HCT116 (cell line): ENCODE measurements at regions not wholly inside any gene's neighbourhood (a gene's known extent, or its start where the extent isn't known, plus 50 kb on each side); places are given as distances from the start of the nearest gene placed in this dataset.

Source experiments
- ATAC-seq: fragments of 200-7000 bp; cut with Tn5 transposase; 2 replicates; pipeline ENCODE4 v1.9.1; 2020; ENCODE audit warnings: mild to moderate bottlenecking, moderate library complexity
- BruUV-seq: library from RNA; stranded (reverse); fragments of 400-500 nt; replicated peaks from 2 replicates; lab custom pipeline; 2021; lab: Mats Ljungman, UMichigan
- CTCF ChIA-PET: fragments of 300-600 bp; sonication (Branson Sonifier 250); formaldehyde crosslinking; loops from one replicate; lab custom pipeline; 2021; ENCODE audit warnings: antibody characterized with exemption; lab: Charles Lee
- POLR2A ChIA-PET: fragments of 300-600, 350-600 bp; sonication (Branson Sonifier 250); formaldehyde crosslinking; loops from one replicate; lab custom pipeline; 2021; ENCODE audit warnings: antibody characterized with exemption; lab: Charles Lee
- RAD21 ChIA-PET, 2 experiments: fragments of 300-600 bp; sonication (Branson Sonifier 250); formaldehyde crosslinking; loops; one replicate each; lab custom pipeline; 2023; ENCODE audit warnings: low total read pairs in 2 of 2; ENCODE audit not compliant: uncharacterized antibody in 2 of 2, unreplicated experiment in 2 of 2, low non-redundant PET in 1 of 2; lab: Charles Lee
- DNase-seq: peaks from one replicate; pipeline ENCODE4 v3.0.0-alpha.2; 2010; ENCODE audit warnings: low read depth, low spot score
- H2AFZ ChIP-seq: fragments of 200-600 bp; shearing (Covaris generic), sonication (generic); 2 replicates; pipeline ENCODE4 v1.6.1; 2017; ENCODE audit warnings: low read depth, mixed run types, mixed read lengths, antibody characterized with exemption, low read length; ENCODE audit not compliant: poor library complexity, severe bottlenecking
- H3K27ac ChIP-seq: 2 replicates; pipeline ENCODE4 v1.5.1; 2012; ENCODE audit warnings: low read depth, low read length
- H3K27me3 ChIP-seq: fragments of 200-600 bp; sonication (generic); 2 replicates; pipeline ENCODE4 v1.6.1; 2016; ENCODE audit warnings: mixed run types, low read length, mixed read lengths; ENCODE audit not compliant: insufficient read depth
- H3K36me3 ChIP-seq, 2 experiments: fragments of 200-500 bp in 1 of 2; fragments of 200-600 bp in 1 of 2; sonication (Bioruptor generic) in 1 of 2; sonication (generic) in 1 of 2; 2 replicates each; pipeline versions ENCODE4 v1.5.1 to v1.6.1; 2014 to 2016; ENCODE audit warnings: low read length in 2 of 2, inconsistent platforms in 1 of 2, mixed read lengths in 1 of 2, mixed run types in 1 of 2; ENCODE audit not compliant: insufficient read depth in 2 of 2, control insufficient read depth in 1 of 2
- H3K4me1 ChIP-seq, 2 experiments: fragments of 200-600 bp in 1 of 2; sonication (generic) in 1 of 2; 2 replicates each; pipeline versions ENCODE4 v1.5.1 to v1.6.1; 2012 to 2017; ENCODE audit warnings: low read length in 2 of 2, inconsistent platforms in 1 of 2, mild to moderate bottlenecking in 1 of 2, mixed read lengths in 1 of 2, mixed run types in 1 of 2, moderate library complexity in 1 of 2; ENCODE audit not compliant: insufficient read depth in 2 of 2, control insufficient read depth in 1 of 2
- H3K4me2 ChIP-seq: fragments of 200-600 bp; sonication (generic); 2 replicates; pipeline ENCODE4 v1.6.1; 2017; ENCODE audit warnings: mixed run types, low read length, mixed read lengths
- H3K4me3 ChIP-seq, 2 experiments: fragments of 200-600 bp in 1 of 2; sonication (generic) in 1 of 2; replicated peaks in 1 of 2; 2 replicates each; pipeline ENCODE4 v1.5.1; 2011 to 2016; ENCODE audit warnings: low read length in 2 of 2, control low read depth in 1 of 2, low read depth in 1 of 2, mild to moderate bottlenecking in 1 of 2, mixed read lengths in 1 of 2, mixed run types in 1 of 2
- H3K79me2 ChIP-seq: fragments of 200-600 bp; sonication (generic); 2 replicates; pipeline ENCODE4 v1.6.1; 2017; ENCODE audit warnings: mild to moderate bottlenecking, mixed run types, low read length, moderate library complexity, mixed read lengths; ENCODE audit not compliant: insufficient read depth
- H3K9ac ChIP-seq: fragments of 200-600 bp; sonication (generic); 2 replicates; pipeline ENCODE4 v1.6.1; 2016; ENCODE audit warnings: low read length, mixed read lengths
- H3K9me2 ChIP-seq: fragments of 200-600 bp; sonication (generic), shearing (Covaris generic); 2 replicates; pipeline ENCODE4 v1.6.1; 2017; ENCODE audit warnings: mixed run types, mild to moderate bottlenecking, moderate library complexity; ENCODE audit not compliant: insufficient read depth
- H3K9me3 ChIP-seq, 2 experiments: fragments of 200-500 bp in 1 of 2; fragments of 200-600 bp in 1 of 2; sonication (Bioruptor generic) in 1 of 2; sonication (generic) in 1 of 2; 2 replicates each; pipeline ENCODE4 v1.6.1; 2014 to 2017; ENCODE audit warnings: low read length in 2 of 2, mixed read lengths in 2 of 2, inconsistent platforms in 1 of 2, low read depth in 1 of 2, mild to moderate bottlenecking in 1 of 2, mixed run types in 1 of 2, moderate library complexity in 1 of 2; ENCODE audit not compliant: control insufficient read depth in 1 of 2, insufficient read depth in 1 of 2
- H4K20me1 ChIP-seq: fragments of 200-600 bp; sonication (generic), shearing (Covaris generic); 2 replicates; pipeline ENCODE4 v1.6.1; 2017; ENCODE audit warnings: mixed run types, mild to moderate bottlenecking, moderate library complexity; ENCODE audit not compliant: insufficient read depth
- ATF3 ChIP-seq: IDR thresholded peaks from 2 replicates; pipeline ENCODE4 v1.6.1; 2012
- CBX3 ChIP-seq: IDR thresholded peaks from 2 replicates; pipeline ENCODE4 v1.6.1; 2012; ENCODE audit warnings: low read depth
- EGR1 ChIP-seq: IDR thresholded peaks from 2 replicates; pipeline ENCODE4 v1.6.1; 2012; ENCODE audit warnings: low read depth
- ELF1 ChIP-seq: IDR thresholded peaks from 2 replicates; pipeline ENCODE4 v1.6.1; 2012; ENCODE audit warnings: low read depth, borderline replicate concordance
- EZH2 ChIP-seq: fragments of 200-600 bp; sonication (generic); IDR thresholded peaks from 2 replicates; pipeline ENCODE4 v1.6.1; 2017; ENCODE audit warnings: antibody characterized with exemption, mixed run types
- EZH2phosphoT487 ChIP-seq: fragments of 200-600 bp; IDR thresholded peaks from 2 replicates; pipeline ENCODE4 v1.6.1; 2018; ENCODE audit warnings: antibody characterized with exemption, borderline replicate concordance
- FOSL1 ChIP-seq: IDR thresholded peaks from 2 replicates; pipeline ENCODE4 v1.6.1; 2012; ENCODE audit warnings: low read depth
- JUND ChIP-seq: IDR thresholded peaks from 2 replicates; pipeline ENCODE4 v1.6.1; 2012
- POLR2A ChIP-seq: IDR thresholded peaks from 2 replicates; pipeline ENCODE4 v1.7.0; 2011; ENCODE audit warnings: borderline replicate concordance; ENCODE audit not compliant: insufficient read depth, insufficient read length; ENCODE audit errors: extremely low read depth
- POLR2AphosphoS5 ChIP-seq: IDR thresholded peaks from 2 replicates; pipeline ENCODE4 v1.6.1; 2011; ENCODE audit warnings: mild to moderate bottlenecking, low read depth, low read length, moderate library complexity
- RAD21 ChIP-seq: IDR thresholded peaks from 2 replicates; pipeline ENCODE4 v1.6.1; 2012; ENCODE audit warnings: low read depth, mild to moderate bottlenecking
- REST ChIP-seq: IDR thresholded peaks from 2 replicates; pipeline ENCODE4 v1.6.1; 2012; ENCODE audit warnings: low read depth
- SIN3A ChIP-seq: IDR thresholded peaks from 2 replicates; pipeline ENCODE4 v1.6.1; 2012; ENCODE audit warnings: low read depth
- SP1 ChIP-seq: IDR thresholded peaks from 2 replicates; pipeline ENCODE4 v1.6.1; 2012; ENCODE audit warnings: low read depth
- SRF ChIP-seq: IDR thresholded peaks from 2 replicates; pipeline ENCODE4 v1.6.1; 2012; ENCODE audit warnings: low read depth
- TCF7L2 ChIP-seq: IDR thresholded peaks from 2 replicates; pipeline ENCODE4 v1.7.0; 2011; ENCODE audit warnings: borderline replicate concordance, inconsistent platforms; ENCODE audit not compliant: insufficient read depth, insufficient read length; ENCODE audit errors: extremely low read depth
- YY1 ChIP-seq: IDR thresholded peaks from 2 replicates; pipeline ENCODE4 v1.6.1; 2011; ENCODE audit warnings: low read length, low read depth, moderate library complexity, mild to moderate bottlenecking; ENCODE audit not compliant: insufficient replicate concordance; ENCODE audit errors: extremely low read depth
- ZFX ChIP-seq: fragments of 450-650 bp; IDR thresholded peaks from 2 replicates; pipeline ENCODE4 v1.6.1; 2017
- ZNF274 ChIP-seq: fragments of 200-500 bp; sonication (Bioruptor generic); IDR thresholded peaks from 2 replicates; pipeline ENCODE4 v1.6.1; 2014; ENCODE audit warnings: mild to moderate bottlenecking, low read depth, low read length, inconsistent platforms
- intact Hi-C: fragments of 100-400 bp; cut with micrococcal nuclease; formaldehyde crosslinking; loops from 2 replicates; pipeline ENCODE4 v1.10.0; 2022

GRCh38 chr12:98389593-98389992 is 125.8 kb upstream of the TMPO start:
- no peak overlapping the region for H3K27ac ChIP-seq
- H2AFZ ChIP-seq: no peak overlapping the region
- POLR2A ChIA-PET: no interaction called here
- TF ChIP-seq SP1: no peak
- TF ChIP-seq POLR2AphosphoS5: no peak
- no peak for TF ChIP-seq REST
- TF ChIP-seq CBX3: no peak
- TF ChIP-seq ZNF274: no peak
- TF ChIP-seq TCF7L2: no peak
- TF ChIP-seq SIN3A: no peak
- TF ChIP-seq ATF3: no peak
- no peak for TF ChIP-seq EZH2
- no peak for TF ChIP-seq FOSL1
- no peak for TF ChIP-seq EZH2phosphoT487
- no peak for TF ChIP-seq SRF
- no peak for TF ChIP-seq JUND
- no peak for TF ChIP-seq EGR1
- TF ChIP-seq POLR2A: no peak
- TF ChIP-seq RAD21: no peak
- no peak for TF ChIP-seq YY1
- no peak for TF ChIP-seq ZFX
- TF ChIP-seq ELF1: no peak
- intact Hi-C loops: no loop called here
- BruUV-seq: no TSS peak
- no peaks in the 10 kb centered on the region for H3K27me3 ChIP-seq
- no peaks in the 10 kb centered on the region for H3K4me1 ChIP-seq
- DNase-seq (no peak), ATAC-seq (no peak)
- no peaks in the 10 kb centered on the region for H3K36me3 ChIP-seq
- no peaks in the 10 kb centered on the region for H3K9me3 ChIP-seq
- no peak overlapping the region for H3K4me3 ChIP-seq
- H3K4me2 ChIP-seq: no peak overlapping the region
- no peak overlapping the region for H3K9ac ChIP-seq
- CTCF ChIA-PET: no interaction called here
- no peaks in the 10 kb centered on the region for H3K9me2 ChIP-seq
- H4K20me1 ChIP-seq: no peaks in the 10 kb centered on the region
- H3K79me2 ChIP-seq: no peaks in the 10 kb centered on the region
- RAD21 ChIA-PET: no interaction called here
